ENCODE measurements at regions not wholly inside any gene's neighbourhood (a gene's known extent, or its start where the extent isn't known, plus 50 kb on each side); places are given as distances from the start of the nearest gene placed in this dataset.

- TF ChIP-seq, protein P1, sequence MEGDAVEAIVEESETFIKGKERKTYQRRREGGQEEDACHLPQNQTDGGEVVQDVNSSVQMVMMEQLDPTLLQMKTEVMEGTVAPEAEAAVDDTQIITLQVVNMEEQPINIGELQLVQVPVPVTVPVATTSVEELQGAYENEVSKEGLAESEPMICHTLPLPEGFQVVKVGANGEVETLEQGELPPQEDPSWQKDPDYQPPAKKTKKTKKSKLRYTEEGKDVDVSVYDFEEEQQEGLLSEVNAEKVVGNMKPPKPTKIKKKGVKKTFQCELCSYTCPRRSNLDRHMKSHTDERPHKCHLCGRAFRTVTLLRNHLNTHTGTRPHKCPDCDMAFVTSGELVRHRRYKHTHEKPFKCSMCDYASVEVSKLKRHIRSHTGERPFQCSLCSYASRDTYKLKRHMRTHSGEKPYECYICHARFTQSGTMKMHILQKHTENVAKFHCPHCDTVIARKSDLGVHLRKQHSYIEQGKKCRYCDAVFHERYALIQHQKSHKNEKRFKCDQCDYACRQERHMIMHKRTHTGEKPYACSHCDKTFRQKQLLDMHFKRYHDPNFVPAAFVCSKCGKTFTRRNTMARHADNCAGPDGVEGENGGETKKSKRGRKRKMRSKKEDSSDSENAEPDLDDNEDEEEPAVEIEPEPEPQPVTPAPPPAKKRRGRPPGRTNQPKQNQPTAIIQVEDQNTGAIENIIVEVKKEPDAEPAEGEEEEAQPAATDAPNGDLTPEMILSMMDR (IDR thresholded peaks at IDR 0.05) = no peak
- DNase-seq (ENCODE audit: extremely low spot score, unreplicated experiment) = no peak
- Mint-ChIP-seq H3K9me3 (ENCODE audit: unreplicated experiment) (peaks cover 4% of the 10 kb centered on the region), H3K36me3 (ENCODE audit: unreplicated experiment) (no peaks in the 10 kb centered on the region), H3K27me3 (ENCODE audit: unreplicated experiment) (peaks cover 2% of the 10 kb centered on the region), H3K27ac (ENCODE audit: unreplicated experiment) (no peak overlapping the region), H3K4me1 (ENCODE audit: unreplicated experiment) (peaks cover 5% of the 10 kb centered on the region), H3K4me3 (ENCODE audit: unreplicated experiment) (no peak overlapping the region)
These were observed 285.7 kb upstream of the TRAM1L1 start for GRCh38 chr4:117370944-117371668.

DNA sequence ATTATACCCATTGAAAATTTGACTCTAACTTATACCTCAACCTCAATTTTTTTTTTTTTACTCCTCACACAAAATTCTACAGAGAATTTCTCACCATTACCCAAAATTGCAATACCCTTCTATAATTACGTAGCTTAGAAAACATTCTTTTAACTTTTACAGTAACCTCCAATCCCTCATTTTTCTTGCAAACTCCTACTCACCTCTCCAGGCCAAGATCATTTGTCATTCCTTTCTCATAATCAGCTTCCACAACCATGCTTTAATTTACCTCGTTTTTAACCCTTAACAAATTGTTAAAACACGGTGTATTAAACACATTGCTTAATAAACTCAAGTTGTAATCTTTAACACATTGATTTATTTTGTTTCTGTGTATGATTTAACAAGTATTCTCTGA lies 289.7 kb upstream of the TRAM1L1 start:
- Mint-ChIP-seq H3K4me1 (ENCODE audit: unreplicated experiment) (no peaks in the 10 kb centered on the region), H3K27ac (ENCODE audit: unreplicated experiment) (no peak overlapping the region), H3K36me3 (ENCODE audit: unreplicated experiment) (no peaks in the 10 kb centered on the region), H3K4me3 (ENCODE audit: unreplicated experiment) (no peak overlapping the region), H3K27me3 (ENCODE audit: unreplicated experiment) (peaks cover 2% of the 10 kb centered on the region), H3K9me3 (ENCODE audit: unreplicated experiment) (no peaks in the 10 kb centered on the region)
- TF ChIP-seq, protein P1 (IDR thresholded peaks at IDR 0.05) = no peak
- DNase-seq (ENCODE audit: extremely low spot score, unreplicated experiment) = no peak

- Mint-ChIP-seq H3K27ac (ENCODE audit: unreplicated experiment) (no peak overlapping the region), H3K4me1 (ENCODE audit: unreplicated experiment) (no peaks in the 10 kb centered on the region), H3K4me3 (ENCODE audit: unreplicated experiment) (no peak overlapping the region), H3K27me3 (ENCODE audit: unreplicated experiment) (no peaks in the 10 kb centered on the region), H3K9me3 (ENCODE audit: unreplicated experiment) (no peaks in the 10 kb centered on the region), H3K36me3 (ENCODE audit: unreplicated experiment) (no peaks in the 10 kb centered on the region)
- TF ChIP-seq, protein P1 (IDR thresholded peaks at IDR 0.05) = no peak
- DNase-seq (ENCODE audit: extremely low spot score, unreplicated experiment) = no peak
These were observed 291.3 kb upstream of the TRAM1L1 start for GRCh38 chr4:117376692-117377091.

DNA sequence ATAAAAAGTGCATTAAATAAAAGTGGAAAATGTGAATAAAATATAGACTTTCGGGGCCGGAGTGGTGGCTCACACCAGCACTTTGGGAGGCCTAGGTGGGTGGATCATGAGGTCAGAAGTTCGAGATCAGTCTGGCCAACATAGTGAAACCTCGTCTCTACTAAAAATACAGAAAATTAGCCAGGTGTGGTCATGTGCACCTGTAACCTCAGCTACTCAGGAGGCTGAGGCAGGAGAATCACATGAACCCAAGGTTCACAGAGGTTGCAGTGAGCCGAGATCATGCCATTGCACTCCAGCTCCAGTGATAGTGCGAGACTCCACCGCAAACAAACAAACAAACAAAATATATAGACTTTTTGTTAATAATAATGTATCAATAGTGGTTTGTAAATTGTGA lies 293.6 kb upstream of the TRAM1L1 start:
- Mint-ChIP-seq H3K27me3 (ENCODE audit: unreplicated experiment) (no peaks in the 10 kb centered on the region), H3K36me3 (ENCODE audit: unreplicated experiment) (no peaks in the 10 kb centered on the region), H3K4me1 (ENCODE audit: unreplicated experiment) (no peaks in the 10 kb centered on the region), H3K27ac (ENCODE audit: unreplicated experiment) (no peak overlapping the region), H3K9me3 (ENCODE audit: unreplicated experiment) (no peaks in the 10 kb centered on the region), H3K4me3 (ENCODE audit: unreplicated experiment) (no peak overlapping the region)
- DNase-seq (ENCODE audit: extremely low spot score, unreplicated experiment) = no peak
- TF ChIP-seq, protein P1 (IDR thresholded peaks at IDR 0.05) = no peak

GRCh38 chr4:117383468-117383867 lies 298.1 kb upstream of the TRAM1L1 start:
- H3K27ac Mint-ChIP-seq (ENCODE audit: unreplicated experiment) = no peak overlapping the region
- no peaks in the 10 kb centered on the region for H3K9me3 Mint-ChIP-seq (ENCODE audit: unreplicated experiment)
- H3K4me3 Mint-ChIP-seq (ENCODE audit: unreplicated experiment) = no peak overlapping the region
- DNase-seq (ENCODE audit: extremely low spot score, unreplicated experiment) = no peak
- H3K27me3 Mint-ChIP-seq (ENCODE audit: unreplicated experiment) = peaks cover 3% of the 10 kb centered on the region
- no peaks in the 10 kb centered on the region for H3K4me1 Mint-ChIP-seq (ENCODE audit: unreplicated experiment)
- no peaks in the 10 kb centered on the region for H3K36me3 Mint-ChIP-seq (ENCODE audit: unreplicated experiment)
- TF ChIP-seq, protein P1 (IDR thresholded peaks at IDR 0.05) = no peak
